Hindlimb muscle (tissue), 1 donor: ENCODE measurements at regions not wholly inside any gene's neighbourhood (a gene's known extent, or its start where the extent isn't known, plus 50 kb on each side); places are given as distances from the start of the nearest gene placed in this dataset.

Experiments used
- DNase-seq: peaks from one replicate; pipeline ENCODE4 v3.0.0-alpha.2; 2013

DNA sequence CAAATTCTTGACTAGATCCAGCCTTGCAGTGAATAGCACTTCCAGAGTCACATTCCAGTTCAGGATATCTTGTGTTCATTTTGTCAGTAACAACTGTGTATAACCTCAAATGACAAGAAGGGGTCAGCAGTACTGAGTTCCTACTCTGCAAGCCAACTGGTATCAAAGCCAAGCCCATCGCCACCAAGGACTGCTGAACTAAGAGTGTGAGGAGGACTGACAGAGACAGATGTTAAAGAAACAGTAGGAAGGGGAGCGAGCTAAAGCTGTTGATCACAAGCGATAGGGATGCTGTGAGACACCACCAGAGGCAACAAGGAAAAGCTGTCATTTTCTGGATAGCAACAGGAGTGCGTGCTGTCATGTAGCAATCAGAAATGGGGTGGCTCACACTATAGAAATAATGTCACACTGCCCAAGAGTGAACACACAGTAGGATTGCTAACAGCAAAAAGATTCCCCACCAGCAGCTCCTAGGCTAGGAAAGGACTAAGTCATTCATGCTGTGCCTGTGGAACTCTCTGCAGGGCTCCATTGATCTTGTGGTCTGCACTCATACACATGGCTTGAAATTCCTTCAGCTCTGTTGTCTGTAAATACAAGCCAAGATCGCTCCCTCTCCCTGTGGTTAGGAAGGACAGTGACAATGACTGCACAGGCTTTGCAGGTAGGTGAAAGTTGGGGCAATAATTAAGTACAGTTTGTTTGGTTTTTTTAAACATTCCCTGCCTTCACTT lies 658.6 kb downstream of the NR2F1-AS1 start:
- DNase-seq, result no peak

GRCh38 chr5:92917044-92917443 lies 664.0 kb downstream of the NR2F1-AS1 start:
- no peak for DNase-seq

DNA sequence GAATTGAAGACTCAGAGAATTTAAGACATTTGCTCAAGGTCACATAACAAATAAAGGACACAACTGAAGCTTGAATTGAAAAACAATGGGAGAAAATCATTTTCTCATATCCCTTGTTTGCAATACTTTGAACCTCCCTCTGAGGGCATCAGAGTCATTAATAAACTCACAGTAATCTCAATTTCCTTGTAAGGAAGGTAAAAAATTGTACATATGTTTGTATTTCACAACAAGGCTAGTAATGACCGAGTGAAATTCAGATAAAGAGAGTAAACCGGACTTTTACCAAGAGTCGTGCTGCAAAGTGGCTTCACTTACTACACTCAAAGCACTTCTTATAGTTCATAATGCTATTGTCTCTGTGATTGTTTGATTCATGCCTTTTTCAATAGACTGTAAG lies 665.0 kb downstream of the NR2F1-AS1 start:
- DNase-seq, result no peak

GRCh38 chr5:92912283-92912682 lies 668.7 kb downstream of the NR2F1-AS1 start:
- DNase-seq, result no peak

GRCh38 chr5:92911851-92912250 lies 669.2 kb downstream of the NR2F1-AS1 start:
- DNase-seq, result no peak

DNA sequence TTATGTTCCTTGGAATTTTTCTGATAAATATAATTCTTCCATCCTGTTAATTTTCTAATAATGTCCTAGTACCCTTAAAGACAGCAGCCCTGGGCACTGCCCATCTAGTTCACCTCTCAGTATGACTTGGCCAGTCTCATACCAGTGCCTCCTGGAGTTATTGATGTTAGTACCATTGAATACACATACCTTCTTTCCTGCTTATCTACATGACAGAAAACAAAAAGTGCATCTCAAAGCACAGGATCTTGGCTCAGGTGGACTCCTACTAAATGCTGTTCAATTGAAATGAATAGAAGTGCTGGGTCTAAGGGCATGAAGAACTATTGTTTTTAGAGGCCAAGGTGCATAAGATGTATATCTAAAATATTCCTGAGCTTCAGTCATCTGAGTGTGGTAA lies 669.7 kb downstream of the NR2F1-AS1 start:
- no peak for DNase-seq

DNA sequence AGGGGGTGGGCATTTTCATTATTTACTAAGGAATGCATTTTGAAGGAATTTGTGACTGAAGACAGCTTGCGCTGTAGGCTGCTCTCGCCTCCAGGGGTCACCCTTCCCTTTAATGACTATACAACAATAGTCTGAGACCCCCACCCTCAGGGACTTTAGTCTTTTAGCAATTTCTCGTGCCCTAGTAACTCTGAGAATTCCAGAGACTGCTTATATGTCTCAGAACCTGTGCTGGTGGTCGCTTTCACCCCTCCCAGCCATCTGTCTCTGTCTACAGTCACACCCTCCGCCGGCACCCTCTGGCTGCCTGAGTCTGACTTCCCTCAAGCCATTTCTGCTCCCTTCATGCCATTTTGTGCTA lies 671.4 kb downstream of the NR2F1-AS1 start:
- DNase-seq, result no peak

- no peak for DNase-seq
Observed at GRCh38 chr5:92908952-92909601, 671.9 kb downstream of the NR2F1-AS1 start.

DNA sequence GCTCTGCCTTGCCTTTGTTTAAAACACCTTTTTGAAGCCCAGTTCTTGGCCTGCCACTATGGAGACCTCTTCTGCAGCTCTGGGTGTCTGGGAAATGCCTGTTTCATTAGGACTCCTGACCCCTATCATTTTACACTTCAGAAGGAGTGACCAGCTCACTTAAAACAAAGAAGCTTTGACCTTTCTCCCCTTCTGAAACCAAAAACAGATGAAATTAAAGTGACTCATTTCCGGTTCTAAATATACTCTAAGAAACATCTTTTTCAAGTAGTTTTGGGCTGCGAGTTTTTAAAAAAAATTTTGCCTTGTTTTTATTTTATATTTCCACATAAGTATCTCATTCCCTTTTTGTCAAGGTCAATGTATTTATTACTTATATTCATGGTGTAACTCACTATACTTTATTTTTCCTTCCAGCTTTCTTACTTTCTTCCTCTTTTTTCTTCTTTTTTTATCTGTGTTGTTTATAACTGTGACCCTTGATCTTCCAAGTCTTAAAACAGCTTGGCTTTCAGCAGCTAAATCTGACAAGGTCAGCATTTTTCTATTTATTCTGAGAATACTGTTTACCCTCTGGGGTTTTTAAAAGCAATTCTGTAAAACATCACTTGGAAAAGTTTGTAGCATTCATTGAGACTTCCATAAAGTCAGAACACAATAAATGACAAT lies 672.9 kb downstream of the NR2F1-AS1 start:
- peak; percentile 6 for DNase-seq

DNA sequence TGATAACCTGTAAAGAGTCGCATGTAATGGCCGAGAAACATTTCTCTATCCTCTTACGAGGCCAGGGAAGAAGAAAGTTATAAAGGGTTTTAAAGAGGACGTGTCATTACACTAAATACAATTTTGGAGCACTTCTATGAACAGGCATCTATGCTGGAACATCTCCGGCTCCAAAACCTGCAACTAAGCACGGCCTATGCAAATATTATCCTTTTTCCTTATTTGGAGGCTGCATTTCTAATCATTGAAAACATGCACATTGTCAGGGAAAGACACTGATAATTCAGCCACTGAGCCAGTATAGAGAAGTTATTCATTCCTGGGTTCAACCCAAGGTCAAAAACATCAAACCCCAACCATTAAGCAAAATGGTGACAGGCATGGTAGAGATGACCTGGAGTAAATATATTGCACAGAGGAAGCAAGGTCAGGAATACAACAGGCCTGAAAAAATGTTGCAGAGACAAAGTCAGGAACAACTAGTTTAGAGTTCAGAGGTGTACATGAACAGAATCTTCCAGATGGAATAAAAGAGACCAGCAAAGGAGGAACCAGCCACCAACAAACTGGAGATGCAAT lies 674.1 kb downstream of the NR2F1-AS1 start:
- DNase-seq, result no peak

DNA sequence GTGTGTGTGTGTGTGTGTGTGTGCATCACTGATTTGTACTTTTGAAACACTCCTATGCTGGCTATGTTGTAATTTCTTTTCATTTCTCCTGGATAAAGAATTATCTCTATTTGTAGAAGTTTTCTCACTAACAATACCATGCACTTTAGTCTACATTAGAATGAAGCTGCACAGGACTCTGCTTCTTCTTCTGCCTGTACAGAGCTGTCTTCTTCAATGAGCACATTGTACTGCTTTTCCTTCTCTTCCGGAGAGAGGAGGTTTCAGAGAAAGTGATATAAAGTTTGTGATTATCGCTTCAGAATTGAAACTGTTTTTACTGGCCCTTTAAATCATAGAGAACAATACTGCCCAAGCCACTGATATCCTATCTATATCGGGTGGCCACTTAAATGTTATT lies 677.0 kb downstream of the NR2F1-AS1 start:
- no peak for DNase-seq

DNA sequence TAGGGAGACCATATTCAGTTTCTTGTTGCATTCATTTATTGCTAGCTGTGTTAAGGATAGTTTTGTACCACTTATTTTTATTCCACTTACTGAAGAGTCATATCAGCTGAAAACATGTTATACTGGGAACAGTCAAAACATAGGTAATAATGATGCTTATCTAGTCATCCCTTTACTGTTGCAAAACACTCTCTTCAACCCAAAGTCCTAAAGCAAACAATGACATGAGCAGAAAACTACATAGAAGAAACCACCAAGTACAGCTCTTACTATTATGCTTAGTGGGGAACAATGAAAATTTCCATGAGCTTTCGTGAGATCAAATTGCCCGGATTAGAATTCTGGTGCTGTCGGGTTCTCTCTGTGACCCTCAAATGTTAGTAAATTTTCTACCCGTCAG lies 681.4 kb downstream of the NR2F1-AS1 start:
- no peak for DNase-seq

DNA sequence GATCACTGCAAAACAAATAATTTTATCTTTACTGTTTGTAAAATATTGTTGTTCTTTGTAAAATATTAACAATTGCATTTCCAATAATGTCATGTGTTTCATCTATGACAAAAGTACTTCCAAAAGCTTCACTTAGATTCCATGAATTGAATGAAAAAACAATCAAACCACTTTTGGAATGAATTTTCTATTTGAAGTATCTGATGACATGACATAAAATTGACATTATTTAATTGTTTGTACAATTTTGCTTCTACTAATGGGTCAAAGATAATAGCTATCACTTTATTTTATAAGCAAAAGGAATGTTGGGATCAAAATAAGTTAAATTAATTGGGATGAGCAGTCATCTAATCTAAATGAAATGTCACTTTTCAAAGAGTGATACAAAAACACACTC lies 684.3 kb downstream of the NR2F1-AS1 start:
- DNase-seq, result no peak

DNA sequence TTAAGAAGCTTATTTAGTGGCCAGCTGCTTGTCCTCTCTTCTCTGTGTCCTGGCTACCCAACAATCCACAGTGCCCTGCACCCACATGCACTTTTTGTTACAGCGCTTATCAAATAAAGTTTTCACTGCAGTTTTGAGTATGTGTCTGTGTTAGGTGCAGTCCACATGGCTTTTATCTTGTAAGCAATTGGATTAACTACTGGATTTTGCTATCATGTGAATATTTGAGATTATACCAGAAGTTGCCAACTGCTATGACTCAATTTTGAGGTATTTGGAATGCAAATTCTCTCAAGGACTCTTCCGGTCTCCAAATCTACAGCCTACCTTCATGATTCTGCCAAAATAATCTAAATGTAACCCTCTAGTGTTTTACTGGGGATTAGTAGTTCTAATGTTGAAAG lies 690.2 kb downstream of the NR2F1-AS1 start:
- no peak for DNase-seq

DNA sequence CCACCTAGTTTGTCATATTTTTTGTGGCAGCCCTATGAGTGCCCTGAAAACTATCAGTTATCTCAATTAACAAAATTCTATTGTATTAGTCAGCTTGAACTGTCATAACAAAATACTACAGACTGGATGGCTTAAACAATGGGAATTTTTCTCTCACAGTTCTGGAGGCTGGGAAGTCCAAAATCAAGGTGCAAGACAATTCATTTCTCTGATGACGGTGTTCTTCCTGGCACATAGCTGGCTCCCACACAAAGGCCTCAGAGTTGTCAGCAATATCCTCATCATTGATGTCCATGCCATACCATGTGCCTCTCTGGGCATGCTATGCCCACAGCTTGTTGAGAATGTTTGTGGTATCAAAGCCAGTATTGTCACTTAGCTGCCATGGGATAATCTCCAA lies 691.9 kb downstream of the NR2F1-AS1 start:
- no peak for DNase-seq

DNA sequence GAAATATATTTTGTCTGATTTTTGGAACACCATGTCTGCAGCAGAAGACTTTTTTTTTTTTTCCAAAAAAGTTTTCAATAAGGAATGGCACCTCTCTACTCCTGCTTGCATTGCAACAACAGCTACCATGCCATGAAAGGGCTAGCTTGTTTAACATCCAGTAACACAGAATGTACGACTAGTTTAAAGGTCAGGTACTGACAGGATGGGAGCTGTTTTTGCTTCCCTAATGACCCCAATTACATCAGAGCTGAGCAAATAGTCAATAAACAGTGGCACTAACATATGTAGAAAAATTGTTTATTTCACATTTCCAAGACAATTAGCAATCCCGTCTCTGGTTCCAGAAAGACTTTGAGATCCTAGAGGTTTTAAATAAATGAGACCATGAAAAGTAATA lies 693.8 kb downstream of the NR2F1-AS1 start:
- DNase-seq, result no peak

DNA sequence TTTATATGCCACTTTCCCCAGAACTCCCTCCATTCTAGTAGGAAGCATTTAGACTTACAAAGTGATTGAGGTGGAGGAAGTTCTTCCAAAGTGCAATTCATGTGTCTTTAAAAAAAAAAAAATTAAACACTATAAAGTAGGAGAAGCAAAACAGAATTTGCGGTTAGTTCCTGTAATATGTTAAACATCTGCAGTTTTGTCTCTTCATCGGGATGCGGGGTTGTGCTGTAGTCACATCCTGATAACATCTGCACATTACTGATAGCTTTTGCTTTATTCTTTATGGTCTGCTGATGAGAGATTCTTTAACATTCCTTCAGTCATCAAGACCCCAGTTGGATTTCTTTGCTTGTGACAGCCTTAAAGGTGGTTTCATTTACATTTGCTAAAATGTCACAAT lies 694.3 kb downstream of the NR2F1-AS1 start:
- DNase-seq, result no peak

DNA sequence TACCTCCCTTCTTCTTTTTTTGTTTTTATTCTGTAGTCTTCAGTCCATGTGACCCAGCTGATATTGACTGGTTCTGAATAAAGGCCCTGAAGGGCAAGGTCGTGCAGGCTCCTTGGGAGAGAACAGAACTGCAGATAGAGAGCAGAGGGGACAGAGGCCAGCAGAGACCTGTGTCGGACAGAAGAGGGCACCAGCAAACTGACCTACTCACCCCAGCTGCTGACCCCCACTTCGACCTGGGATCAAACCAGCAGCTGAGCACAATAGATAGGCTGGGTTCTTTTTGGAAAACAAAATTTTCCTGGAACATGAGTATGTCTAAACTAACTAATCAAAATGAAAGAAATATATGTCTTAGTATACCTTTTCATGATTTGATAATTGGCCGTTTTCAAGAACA lies 695.1 kb downstream of the NR2F1-AS1 start:
- DNase-seq, result no peak

DNA sequence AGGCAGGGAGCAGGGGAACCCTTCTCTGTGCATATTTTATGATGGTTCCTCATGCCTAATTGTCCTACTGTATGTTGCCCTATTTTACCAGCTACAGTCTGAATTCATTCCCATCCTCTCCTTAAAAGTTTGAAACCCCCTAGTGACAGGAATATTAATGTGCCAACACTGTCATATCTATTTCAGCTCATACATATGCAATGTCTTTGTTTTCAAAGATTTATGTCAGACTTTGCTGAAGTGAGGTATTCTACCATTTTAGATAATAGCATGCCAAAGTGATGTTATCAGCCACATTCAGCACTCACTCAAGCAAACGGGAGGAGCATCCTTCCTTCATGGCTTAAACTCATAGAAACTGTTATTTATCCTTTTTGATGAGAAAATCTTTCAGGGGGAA lies 696.5 kb downstream of the NR2F1-AS1 start:
- no peak for DNase-seq

DNA sequence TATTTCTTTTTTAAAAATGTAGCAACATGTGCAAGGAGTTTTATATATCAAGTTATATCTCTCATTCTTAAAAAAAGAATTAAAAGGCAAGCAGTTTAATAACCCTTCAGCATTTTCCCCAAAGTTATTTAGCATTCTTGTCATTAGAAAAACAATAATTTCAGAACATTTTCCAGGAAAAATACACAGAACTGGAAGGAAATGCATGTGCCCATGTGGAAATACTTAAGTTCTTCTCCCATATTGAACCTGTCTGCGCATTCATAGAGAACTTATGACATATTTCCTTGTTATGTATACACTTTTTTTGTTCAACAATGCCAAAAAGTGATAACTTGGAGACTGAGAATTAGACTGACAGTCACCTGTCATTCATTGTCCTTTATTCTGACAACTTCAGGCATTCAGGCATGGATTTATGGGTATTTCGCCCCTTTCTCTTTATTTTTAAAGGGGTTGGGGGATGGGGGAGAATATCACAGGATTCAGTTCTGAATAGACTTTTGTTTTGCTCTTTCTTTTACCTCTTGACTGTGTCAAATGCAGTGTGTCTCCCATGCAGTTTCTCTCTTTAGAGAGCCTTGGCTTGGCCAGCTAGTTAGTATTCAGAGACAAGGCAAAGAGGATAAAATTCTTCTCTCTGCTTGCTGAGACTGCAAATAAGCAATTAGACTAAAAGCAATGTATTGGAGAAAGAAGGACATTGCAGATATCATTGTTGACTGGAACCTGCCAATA lies 701.0 kb downstream of the NR2F1-AS1 start:
- DNase-seq, result peak; percentile 25

GRCh38 chr5:92874790-92875189 lies 706.2 kb downstream of the NR2F1-AS1 start:
- DNase-seq, result no peak

DNA sequence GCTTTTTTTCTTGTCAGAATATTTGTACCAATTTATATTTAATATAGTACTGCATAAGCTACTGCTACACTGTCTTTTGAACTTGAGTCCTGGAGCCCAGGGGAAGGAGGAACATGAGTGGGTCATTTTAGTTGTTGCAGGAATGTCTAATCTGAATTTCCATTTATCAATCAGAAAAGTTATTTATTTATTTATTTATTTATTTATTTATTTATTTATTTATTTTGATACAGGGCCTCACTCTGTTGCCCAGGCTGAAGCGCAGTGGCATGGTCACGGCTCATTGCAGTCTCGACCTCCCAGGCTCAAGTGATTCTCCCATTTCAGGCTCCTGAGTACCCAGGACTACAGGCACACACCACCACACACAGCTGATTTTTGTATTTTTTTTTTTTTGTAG lies 712.6 kb downstream of the NR2F1-AS1 start:
- DNase-seq, result no peak

DNA sequence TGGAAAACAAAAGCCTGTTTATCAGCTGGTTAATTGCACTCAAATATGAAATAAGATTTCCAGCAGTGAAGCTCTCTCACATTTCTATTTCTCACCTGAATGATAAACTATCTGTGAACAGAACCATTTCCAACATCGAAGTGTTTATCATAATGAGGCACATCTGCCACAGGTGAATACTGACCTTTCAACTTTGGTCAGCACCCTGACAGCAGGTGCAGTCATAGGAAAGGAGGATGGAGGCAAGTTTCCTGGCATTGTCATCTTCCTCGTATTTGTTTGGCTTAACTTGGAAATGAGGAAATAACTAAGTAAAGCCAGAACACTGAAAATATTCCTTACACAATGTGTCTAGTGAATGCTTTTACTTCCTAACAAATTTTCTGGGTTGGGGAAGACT lies 716.4 kb downstream of the NR2F1-AS1 start:
- DNase-seq, result no peak
